ENCODE measurements at regions not wholly inside any gene's neighbourhood (a gene's known extent, or its start where the extent isn't known, plus 50 kb on each side); places are given as distances from the start of the nearest gene placed in this dataset.

DNA sequence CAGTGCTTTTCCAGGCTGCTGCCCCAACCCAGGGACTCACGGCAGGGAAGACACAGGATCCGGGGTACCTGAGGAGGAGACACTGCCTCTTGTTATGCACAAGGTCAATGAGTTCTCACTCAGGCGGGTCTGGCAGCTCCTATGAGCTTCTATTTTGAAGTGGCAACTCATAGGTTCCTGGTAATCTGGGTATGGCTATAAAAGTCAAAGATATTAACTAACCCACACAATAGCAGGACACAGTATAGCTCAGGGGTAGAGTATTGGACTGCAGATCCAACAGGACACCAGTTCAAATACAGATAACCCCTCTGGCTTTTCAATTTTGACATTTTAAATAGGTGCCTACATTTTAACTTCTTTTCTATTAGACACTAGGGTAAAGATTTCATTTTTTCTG lies 130.3 kb upstream of the ZNF746 start:
- no peak for TF ChIP-seq SIN3A (IDR thresholded peaks at IDR 0.05; ENCODE audit: borderline replicate concordance, insufficient read depth, low read length)
- TF ChIP-seq REST (IDR thresholded peaks at IDR 0.05; ENCODE audit: insufficient read depth in 1 of 2, low read depth in 2 of 2, low read length in 2 of 2) = no peak

Data from PFSK-1 (cell line).